ENCODE measurements at regions not wholly inside any gene's neighbourhood (a gene's known extent, or its start where the extent isn't known, plus 50 kb on each side); places are given as distances from the start of the nearest gene placed in this dataset.
"Not testable (repeated sequence)": the region's sequence is repeated elsewhere in the genome, so short reads cannot be mapped to it uniquely, and the experiment has no call there.

- no peak overlapping the region for H3K4me3 ChIP-seq
- H3K9me3 ChIP-seq, result no peaks in the 10 kb centered on the region
- WGBS, 2 donors (ENCODE audit: low coverage in 1 of 2), result 65 to 100% methylated on average over 4 of the region's 4 CpGs
- H3K4me1 ChIP-seq, result no peaks in the 10 kb centered on the region
- no peaks in the 10 kb centered on the region for H3K36me3 ChIP-seq
- H3K27me3 ChIP-seq, result no peaks in the 10 kb centered on the region
- intact Hi-C loops (cut with DNase I; ENCODE audit: low total_unique reads), result no loop called here
- H3K27ac ChIP-seq, result no peak overlapping the region
- in situ Hi-C loops (cut with MboI; ENCODE audit: low pct_ligation_motif_present in 1 of 4, low pct_unique_long_range_greater_than_20kb in 1 of 4, low sequenced_read_pairs in 3 of 4), result no loop called here
- TF ChIP-seq EP300 (IDR thresholded peaks at IDR 0.05; ENCODE audit: low read depth) (no peak), POLR2A (IDR thresholded peaks at IDR 0.05) (no peak), POLR2AphosphoS5 (IDR thresholded peaks at IDR 0.05) (no peak)
- TF ChIP-seq, protein P1, sequence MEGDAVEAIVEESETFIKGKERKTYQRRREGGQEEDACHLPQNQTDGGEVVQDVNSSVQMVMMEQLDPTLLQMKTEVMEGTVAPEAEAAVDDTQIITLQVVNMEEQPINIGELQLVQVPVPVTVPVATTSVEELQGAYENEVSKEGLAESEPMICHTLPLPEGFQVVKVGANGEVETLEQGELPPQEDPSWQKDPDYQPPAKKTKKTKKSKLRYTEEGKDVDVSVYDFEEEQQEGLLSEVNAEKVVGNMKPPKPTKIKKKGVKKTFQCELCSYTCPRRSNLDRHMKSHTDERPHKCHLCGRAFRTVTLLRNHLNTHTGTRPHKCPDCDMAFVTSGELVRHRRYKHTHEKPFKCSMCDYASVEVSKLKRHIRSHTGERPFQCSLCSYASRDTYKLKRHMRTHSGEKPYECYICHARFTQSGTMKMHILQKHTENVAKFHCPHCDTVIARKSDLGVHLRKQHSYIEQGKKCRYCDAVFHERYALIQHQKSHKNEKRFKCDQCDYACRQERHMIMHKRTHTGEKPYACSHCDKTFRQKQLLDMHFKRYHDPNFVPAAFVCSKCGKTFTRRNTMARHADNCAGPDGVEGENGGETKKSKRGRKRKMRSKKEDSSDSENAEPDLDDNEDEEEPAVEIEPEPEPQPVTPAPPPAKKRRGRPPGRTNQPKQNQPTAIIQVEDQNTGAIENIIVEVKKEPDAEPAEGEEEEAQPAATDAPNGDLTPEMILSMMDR (IDR thresholded peaks at IDR 0.05), result no peak
- DNase-seq, result no peak
Measured at GRCh38 chr2:167817908-167818307, 429.5 kb downstream of the STK39 start.

- TF ChIP-seq POLR2A (IDR thresholded peaks at IDR 0.05), result no peak
- TF ChIP-seq POLR2AphosphoS5 (IDR thresholded peaks at IDR 0.05), result no peak
- TF ChIP-seq EP300 (IDR thresholded peaks at IDR 0.05; ENCODE audit: low read depth), result no peak
- TF ChIP-seq, protein P1 (IDR thresholded peaks at IDR 0.05), result no peak
- Histone ChIP-seq H3K9me3 (no peaks in the 10 kb centered on the region), H3K4me1 (no peaks in the 10 kb centered on the region), H3K4me3 (no peak overlapping the region), H3K27me3 (no peaks in the 10 kb centered on the region), H3K27ac (no peak overlapping the region), H3K36me3 (no peaks in the 10 kb centered on the region)
- 54 to 80% methylated on average over 1 of the region's 1 CpG for WGBS, 2 donors (ENCODE audit: low coverage in 1 of 2)
- intact Hi-C loops (cut with DNase I; ENCODE audit: low total_unique reads), result no loop called here
- no peak for DNase-seq
- in situ Hi-C loops (cut with MboI; ENCODE audit: low pct_ligation_motif_present in 1 of 4, low pct_unique_long_range_greater_than_20kb in 1 of 4, low sequenced_read_pairs in 3 of 4), result no loop called here
Measured at GRCh38 chr2:167817422-167817821, 430.0 kb downstream of the STK39 start.

DNA sequence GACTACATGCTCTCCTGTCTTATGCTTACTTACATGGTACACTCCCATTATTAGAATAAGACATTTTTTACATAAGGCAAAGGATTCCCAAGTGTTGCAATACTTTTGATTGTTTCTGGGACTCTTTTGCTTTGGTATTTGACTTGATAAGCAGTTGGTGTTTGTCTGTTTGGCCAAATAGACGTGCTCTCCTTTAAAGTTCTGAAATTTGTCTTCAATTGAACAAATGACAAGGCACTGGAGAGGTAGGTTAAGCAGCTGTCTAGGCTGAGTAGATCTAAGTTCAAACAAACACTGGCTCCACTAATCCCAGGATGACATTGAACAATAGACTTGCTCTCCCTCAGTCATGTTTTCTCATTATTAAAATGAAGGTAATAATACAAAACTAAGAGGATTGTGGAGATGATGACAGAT lies 430.5 kb downstream of the STK39 start:
- no peak for DNase-seq
- WGBS, 2 donors (ENCODE audit: low coverage in 1 of 2), result 40 to 58% methylated on average over 1 of the region's 1 CpG
- Histone ChIP-seq H3K9me3 (no peaks in the 10 kb centered on the region), H3K27me3 (no peaks in the 10 kb centered on the region), H3K27ac (no peak overlapping the region), H3K4me3 (no peak overlapping the region), H3K36me3 (no peaks in the 10 kb centered on the region), H3K4me1 (no peaks in the 10 kb centered on the region)
- in situ Hi-C loops (cut with MboI; ENCODE audit: low pct_ligation_motif_present in 1 of 4, low pct_unique_long_range_greater_than_20kb in 1 of 4, low sequenced_read_pairs in 3 of 4), result no loop called here
- TF ChIP-seq, protein P1 (IDR thresholded peaks at IDR 0.05), result no peak
- TF ChIP-seq EP300 (IDR thresholded peaks at IDR 0.05; ENCODE audit: low read depth) (no peak), POLR2A (IDR thresholded peaks at IDR 0.05) (no peak), POLR2AphosphoS5 (IDR thresholded peaks at IDR 0.05) (no peak)
- intact Hi-C loops (cut with DNase I; ENCODE audit: low total_unique reads), result no loop called here

DNA sequence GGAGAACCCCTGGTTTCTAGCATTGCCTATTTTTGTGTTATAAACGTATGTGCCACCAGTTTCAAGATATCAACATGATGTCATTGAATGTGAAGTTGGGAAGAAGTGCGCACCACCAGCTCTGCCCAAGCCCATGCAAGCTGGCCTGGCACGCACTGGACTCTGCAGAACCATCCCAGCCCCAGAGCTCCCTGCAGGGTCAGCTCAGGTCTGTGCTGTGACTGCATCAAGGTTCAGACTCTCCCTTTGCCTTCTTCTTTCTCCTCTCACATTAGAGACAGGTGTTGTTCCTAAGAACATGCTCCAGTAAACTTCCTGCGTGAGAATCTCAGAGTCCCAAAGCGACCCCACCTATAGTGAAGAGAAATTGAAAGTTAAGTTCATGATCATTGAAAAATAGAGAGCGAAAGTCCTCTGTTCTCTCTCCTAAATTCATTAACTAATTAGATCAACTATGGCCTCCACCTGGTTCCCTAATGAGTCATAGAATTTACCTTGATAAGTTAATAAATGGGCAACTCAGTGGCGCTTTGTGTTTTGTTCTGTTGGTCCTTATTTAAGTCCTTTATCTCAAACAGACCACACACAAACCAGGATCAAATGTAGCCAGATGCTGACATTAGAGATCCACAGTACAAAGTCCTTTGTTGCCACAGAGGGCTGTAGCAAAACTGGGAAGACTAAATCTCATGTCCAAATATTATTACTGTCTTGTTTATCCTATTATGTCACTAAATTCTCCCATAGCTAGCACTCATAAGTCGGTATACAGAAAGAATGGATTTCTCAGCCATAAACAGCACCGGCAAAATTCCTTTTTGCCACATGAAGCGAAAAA lies 432.3 kb downstream of the STK39 start:
- intact Hi-C loops (cut with DNase I; ENCODE audit: low total_unique reads) (no loop called here), in situ Hi-C loops (cut with MboI; ENCODE audit: low pct_ligation_motif_present in 1 of 4, low pct_unique_long_range_greater_than_20kb in 1 of 4, low sequenced_read_pairs in 3 of 4) (no loop called here)
- Histone ChIP-seq H3K4me1 (no peaks in the 10 kb centered on the region), H3K27ac (no peak overlapping the region), H3K9me3 (no peaks in the 10 kb centered on the region), H3K36me3 (no peaks in the 10 kb centered on the region), H3K27me3 (no peaks in the 10 kb centered on the region), H3K4me3 (no peak overlapping the region)
- no peak for DNase-seq
- TF ChIP-seq, protein P1 (IDR thresholded peaks at IDR 0.05), result no peak
- TF ChIP-seq EP300 (IDR thresholded peaks at IDR 0.05; ENCODE audit: low read depth) (no peak), POLR2AphosphoS5 (IDR thresholded peaks at IDR 0.05) (no peak), POLR2A (IDR thresholded peaks at IDR 0.05) (no peak)
- WGBS, 2 donors (ENCODE audit: low coverage in 1 of 2), result 77 to 85% methylated on average over 5 to 10 of the region's 10 CpGs

DNA sequence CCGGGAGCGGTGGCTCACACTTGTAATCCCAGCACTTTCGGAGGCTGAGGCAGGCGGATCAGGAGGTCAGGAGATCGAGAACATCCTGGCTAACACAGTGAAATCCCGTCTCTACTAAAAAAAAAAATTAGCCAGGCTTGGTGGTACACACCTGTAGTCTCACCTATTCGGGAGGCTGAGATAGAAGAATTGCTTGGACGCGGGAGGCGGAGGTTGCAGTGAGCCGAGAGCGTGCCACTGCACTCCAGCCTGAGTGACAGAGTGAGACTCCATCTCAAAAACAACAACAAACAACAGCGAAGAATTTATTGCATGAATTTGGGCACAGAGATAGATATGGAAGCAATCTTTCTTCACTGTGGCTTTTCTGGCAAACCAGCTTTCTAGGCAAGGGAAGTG lies 432.9 kb downstream of the STK39 start:
- DNase-seq; H3K27ac ChIP-seq; H3K4me1 ChIP-seq; H3K4me3 ChIP-seq; in situ Hi-C loops (cut with MboI; ENCODE audit: low pct_ligation_motif_present in 1 of 4, low pct_unique_long_range_greater_than_20kb in 1 of 4, low sequenced_read_pairs in 3 of 4); H3K27me3 ChIP-seq; H3K36me3 ChIP-seq; intact Hi-C loops (cut with DNase I; ENCODE audit: low total_unique reads); H3K9me3 ChIP-seq: not testable (repeated sequence)
- WGBS, 2 donors (ENCODE audit: low coverage in 1 of 2), result 80 to 97% methylated on average over 3 to 13 of the region's 13 CpGs

DNA sequence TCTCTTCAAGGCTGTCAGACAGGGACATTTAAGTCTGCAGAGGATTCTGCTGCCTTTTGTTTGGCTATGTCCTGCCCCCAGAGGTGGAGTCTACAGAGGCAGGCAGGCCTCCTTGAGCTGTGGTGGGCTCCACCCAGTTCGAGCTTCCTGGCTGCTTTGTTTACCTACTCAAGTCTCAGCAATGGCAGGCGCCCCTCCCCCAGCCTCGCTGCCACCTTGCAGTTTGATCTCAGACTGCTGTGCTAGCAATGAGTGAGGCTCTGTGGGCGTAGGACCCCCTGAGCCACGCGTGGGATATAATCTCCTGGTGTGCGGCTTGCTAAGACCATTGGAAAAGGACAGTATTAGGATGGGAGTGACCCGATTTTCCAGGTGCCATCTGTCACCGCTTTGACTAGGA lies 437.6 kb downstream of the STK39 start:
- H3K27ac ChIP-seq; H3K4me3 ChIP-seq; DNase-seq; in situ Hi-C loops (cut with MboI; ENCODE audit: low pct_ligation_motif_present in 1 of 4, low pct_unique_long_range_greater_than_20kb in 1 of 4, low sequenced_read_pairs in 3 of 4); H3K27me3 ChIP-seq; H3K36me3 ChIP-seq; H3K9me3 ChIP-seq; H3K4me1 ChIP-seq; intact Hi-C loops (cut with DNase I; ENCODE audit: low total_unique reads): not testable (repeated sequence)
- WGBS, 2 donors (ENCODE audit: low coverage in 1 of 2), result 87% methylated on average over 9 of the region's 9 CpGs; no CpG with 5 or more reads in 1 of the 2 donors

Data from transverse colon (tissue), 4 donors.